HCT116 (cell line): ENCODE measurements at regions not wholly inside any gene's neighbourhood (a gene's known extent, or its start where the extent isn't known, plus 50 kb on each side); places are given as distances from the start of the nearest gene placed in this dataset.

Experiments used
- ATAC-seq: fragments of 200-7000 bp; cut with Tn5 transposase; 2 replicates; pipeline ENCODE4 v1.9.1; 2020; ENCODE audit warnings: mild to moderate bottlenecking, moderate library complexity
- BruUV-seq: library from RNA; stranded (reverse); fragments of 400-500 nt; replicated peaks from 2 replicates; lab custom pipeline; 2021; lab: Mats Ljungman, UMichigan
- CTCF ChIA-PET: fragments of 300-600 bp; sonication (Branson Sonifier 250); formaldehyde crosslinking; loops from one replicate; lab custom pipeline; 2021; ENCODE audit warnings: antibody characterized with exemption; lab: Charles Lee
- POLR2A ChIA-PET: fragments of 300-600, 350-600 bp; sonication (Branson Sonifier 250); formaldehyde crosslinking; loops from one replicate; lab custom pipeline; 2021; ENCODE audit warnings: antibody characterized with exemption; lab: Charles Lee
- RAD21 ChIA-PET, 2 experiments: fragments of 300-600 bp; sonication (Branson Sonifier 250); formaldehyde crosslinking; loops; one replicate each; lab custom pipeline; 2023; ENCODE audit warnings: low total read pairs in 2 of 2; ENCODE audit not compliant: uncharacterized antibody in 2 of 2, unreplicated experiment in 2 of 2, low non-redundant PET in 1 of 2; lab: Charles Lee
- DNase-seq: peaks from one replicate; pipeline ENCODE4 v3.0.0-alpha.2; 2010; ENCODE audit warnings: low read depth, low spot score
- H2AFZ ChIP-seq: fragments of 200-600 bp; shearing (Covaris generic), sonication (generic); 2 replicates; pipeline ENCODE4 v1.6.1; 2017; ENCODE audit warnings: low read depth, mixed run types, mixed read lengths, antibody characterized with exemption, low read length; ENCODE audit not compliant: poor library complexity, severe bottlenecking
- H3K27ac ChIP-seq: 2 replicates; pipeline ENCODE4 v1.5.1; 2012; ENCODE audit warnings: low read depth, low read length
- H3K27me3 ChIP-seq: fragments of 200-600 bp; sonication (generic); 2 replicates; pipeline ENCODE4 v1.6.1; 2016; ENCODE audit warnings: mixed run types, low read length, mixed read lengths; ENCODE audit not compliant: insufficient read depth
- H3K36me3 ChIP-seq, 2 experiments: fragments of 200-500 bp in 1 of 2; fragments of 200-600 bp in 1 of 2; sonication (Bioruptor generic) in 1 of 2; sonication (generic) in 1 of 2; 2 replicates each; pipeline versions ENCODE4 v1.5.1 to v1.6.1; 2014 to 2016; ENCODE audit warnings: low read length in 2 of 2, inconsistent platforms in 1 of 2, mixed read lengths in 1 of 2, mixed run types in 1 of 2; ENCODE audit not compliant: insufficient read depth in 2 of 2, control insufficient read depth in 1 of 2
- H3K4me1 ChIP-seq, 2 experiments: fragments of 200-600 bp in 1 of 2; sonication (generic) in 1 of 2; 2 replicates each; pipeline versions ENCODE4 v1.5.1 to v1.6.1; 2012 to 2017; ENCODE audit warnings: low read length in 2 of 2, inconsistent platforms in 1 of 2, mild to moderate bottlenecking in 1 of 2, mixed read lengths in 1 of 2, mixed run types in 1 of 2, moderate library complexity in 1 of 2; ENCODE audit not compliant: insufficient read depth in 2 of 2, control insufficient read depth in 1 of 2
- H3K4me2 ChIP-seq: fragments of 200-600 bp; sonication (generic); 2 replicates; pipeline ENCODE4 v1.6.1; 2017; ENCODE audit warnings: mixed run types, low read length, mixed read lengths
- H3K4me3 ChIP-seq, 2 experiments: fragments of 200-600 bp in 1 of 2; sonication (generic) in 1 of 2; replicated peaks in 1 of 2; 2 replicates each; pipeline ENCODE4 v1.5.1; 2011 to 2016; ENCODE audit warnings: low read length in 2 of 2, control low read depth in 1 of 2, low read depth in 1 of 2, mild to moderate bottlenecking in 1 of 2, mixed read lengths in 1 of 2, mixed run types in 1 of 2
- H3K79me2 ChIP-seq: fragments of 200-600 bp; sonication (generic); 2 replicates; pipeline ENCODE4 v1.6.1; 2017; ENCODE audit warnings: mild to moderate bottlenecking, mixed run types, low read length, moderate library complexity, mixed read lengths; ENCODE audit not compliant: insufficient read depth
- H3K9ac ChIP-seq: fragments of 200-600 bp; sonication (generic); 2 replicates; pipeline ENCODE4 v1.6.1; 2016; ENCODE audit warnings: low read length, mixed read lengths
- H3K9me2 ChIP-seq: fragments of 200-600 bp; sonication (generic), shearing (Covaris generic); 2 replicates; pipeline ENCODE4 v1.6.1; 2017; ENCODE audit warnings: mixed run types, mild to moderate bottlenecking, moderate library complexity; ENCODE audit not compliant: insufficient read depth
- H3K9me3 ChIP-seq, 2 experiments: fragments of 200-500 bp in 1 of 2; fragments of 200-600 bp in 1 of 2; sonication (Bioruptor generic) in 1 of 2; sonication (generic) in 1 of 2; 2 replicates each; pipeline ENCODE4 v1.6.1; 2014 to 2017; ENCODE audit warnings: low read length in 2 of 2, mixed read lengths in 2 of 2, inconsistent platforms in 1 of 2, low read depth in 1 of 2, mild to moderate bottlenecking in 1 of 2, mixed run types in 1 of 2, moderate library complexity in 1 of 2; ENCODE audit not compliant: control insufficient read depth in 1 of 2, insufficient read depth in 1 of 2
- H4K20me1 ChIP-seq: fragments of 200-600 bp; sonication (generic), shearing (Covaris generic); 2 replicates; pipeline ENCODE4 v1.6.1; 2017; ENCODE audit warnings: mixed run types, mild to moderate bottlenecking, moderate library complexity; ENCODE audit not compliant: insufficient read depth
- CBX3 ChIP-seq: IDR thresholded peaks from 2 replicates; pipeline ENCODE4 v1.6.1; 2012; ENCODE audit warnings: low read depth
- CEBPB ChIP-seq: IDR thresholded peaks from 2 replicates; pipeline ENCODE4 v1.6.1; 2012; ENCODE audit warnings: low read depth
- FOSL1 ChIP-seq: IDR thresholded peaks from 2 replicates; pipeline ENCODE4 v1.6.1; 2012; ENCODE audit warnings: low read depth
- SIN3A ChIP-seq: IDR thresholded peaks from 2 replicates; pipeline ENCODE4 v1.6.1; 2012; ENCODE audit warnings: low read depth
- TCF7L2 ChIP-seq: IDR thresholded peaks from 2 replicates; pipeline ENCODE4 v1.7.0; 2011; ENCODE audit warnings: borderline replicate concordance, inconsistent platforms; ENCODE audit not compliant: insufficient read depth, insufficient read length; ENCODE audit errors: extremely low read depth
- YY1 ChIP-seq: IDR thresholded peaks from 2 replicates; pipeline ENCODE4 v1.6.1; 2011; ENCODE audit warnings: low read length, low read depth, moderate library complexity, mild to moderate bottlenecking; ENCODE audit not compliant: insufficient replicate concordance; ENCODE audit errors: extremely low read depth
- intact Hi-C: fragments of 100-400 bp; cut with micrococcal nuclease; formaldehyde crosslinking; loops from 2 replicates; pipeline ENCODE4 v1.10.0; 2022
- TF ChIP-seq, protein P1 (sequence below): IDR thresholded peaks from 2 replicates; pipeline ENCODE4 v1.6.1; 2011; ENCODE audit warnings: mild to moderate bottlenecking, low read length, moderate library complexity; ENCODE audit not compliant: insufficient replicate concordance; ENCODE audit errors: extremely low read depth
- TF ChIP-seq, protein P2 (sequence below): IDR thresholded peaks from 2 replicates; pipeline ENCODE4 v1.6.1; 2012
- TF ChIP-seq, protein P3 (sequence below): IDR thresholded peaks from 2 replicates; pipeline ENCODE4 v1.6.1; 2012; ENCODE audit warnings: low read depth

DNA sequence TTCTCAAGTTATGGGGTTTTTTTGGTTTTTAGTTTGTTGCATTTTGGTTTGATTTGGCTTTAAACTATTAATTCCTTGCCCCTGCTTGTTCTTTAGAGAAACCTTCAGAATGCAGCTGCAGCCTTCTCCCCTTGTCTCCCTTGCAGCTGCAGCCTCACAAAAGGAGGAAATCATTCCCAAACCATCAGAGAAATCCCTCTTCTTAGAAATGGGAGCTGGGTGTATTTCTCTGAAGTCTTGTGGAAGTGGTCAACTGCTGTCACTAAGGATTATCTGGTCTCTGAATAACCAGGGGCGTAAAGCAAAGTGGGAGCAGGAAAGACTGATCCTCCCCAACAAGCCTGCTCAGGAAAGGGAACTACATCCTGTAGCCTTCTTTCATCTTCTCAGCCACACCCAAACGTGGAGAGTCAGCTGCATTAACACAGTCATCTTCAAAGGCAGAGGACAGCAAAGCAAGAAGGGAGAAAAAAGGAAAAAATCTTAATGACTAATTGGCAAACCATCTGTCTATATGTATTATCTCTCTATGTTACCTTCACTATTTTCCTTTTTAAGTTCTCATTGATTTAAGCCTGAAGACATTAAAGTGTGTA lies 1834.1 kb upstream of the PIK3C3 start:
- H3K9ac ChIP-seq: no peak overlapping the region
- CTCF ChIA-PET: no interaction called here
- TF ChIP-seq CBX3 (no peak), YY1 (no peak), SIN3A (no peak), TCF7L2 (peak; percentile 92), FOSL1 (no peak), CEBPB (no peak)
- TF ChIP-seq, protein P1, sequence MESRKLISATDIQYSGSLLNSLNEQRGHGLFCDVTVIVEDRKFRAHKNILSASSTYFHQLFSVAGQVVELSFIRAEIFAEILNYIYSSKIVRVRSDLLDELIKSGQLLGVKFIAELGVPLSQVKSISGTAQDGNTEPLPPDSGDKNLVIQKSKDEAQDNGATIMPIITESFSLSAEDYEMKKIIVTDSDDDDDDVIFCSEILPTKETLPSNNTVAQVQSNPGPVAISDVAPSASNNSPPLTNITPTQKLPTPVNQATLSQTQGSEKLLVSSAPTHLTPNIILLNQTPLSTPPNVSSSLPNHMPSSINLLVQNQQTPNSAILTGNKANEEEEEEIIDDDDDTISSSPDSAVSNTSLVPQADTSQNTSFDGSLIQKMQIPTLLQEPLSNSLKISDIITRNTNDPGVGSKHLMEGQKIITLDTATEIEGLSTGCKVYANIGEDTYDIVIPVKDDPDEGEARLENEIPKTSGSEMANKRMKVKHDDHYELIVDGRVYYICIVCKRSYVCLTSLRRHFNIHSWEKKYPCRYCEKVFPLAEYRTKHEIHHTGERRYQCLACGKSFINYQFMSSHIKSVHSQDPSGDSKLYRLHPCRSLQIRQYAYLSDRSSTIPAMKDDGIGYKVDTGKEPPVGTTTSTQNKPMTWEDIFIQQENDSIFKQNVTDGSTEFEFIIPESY: no peak
- TF ChIP-seq, protein P2, sequence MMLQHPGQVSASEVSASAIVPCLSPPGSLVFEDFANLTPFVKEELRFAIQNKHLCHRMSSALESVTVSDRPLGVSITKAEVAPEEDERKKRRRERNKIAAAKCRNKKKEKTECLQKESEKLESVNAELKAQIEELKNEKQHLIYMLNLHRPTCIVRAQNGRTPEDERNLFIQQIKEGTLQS: no peak
- TF ChIP-seq, protein P3, sequence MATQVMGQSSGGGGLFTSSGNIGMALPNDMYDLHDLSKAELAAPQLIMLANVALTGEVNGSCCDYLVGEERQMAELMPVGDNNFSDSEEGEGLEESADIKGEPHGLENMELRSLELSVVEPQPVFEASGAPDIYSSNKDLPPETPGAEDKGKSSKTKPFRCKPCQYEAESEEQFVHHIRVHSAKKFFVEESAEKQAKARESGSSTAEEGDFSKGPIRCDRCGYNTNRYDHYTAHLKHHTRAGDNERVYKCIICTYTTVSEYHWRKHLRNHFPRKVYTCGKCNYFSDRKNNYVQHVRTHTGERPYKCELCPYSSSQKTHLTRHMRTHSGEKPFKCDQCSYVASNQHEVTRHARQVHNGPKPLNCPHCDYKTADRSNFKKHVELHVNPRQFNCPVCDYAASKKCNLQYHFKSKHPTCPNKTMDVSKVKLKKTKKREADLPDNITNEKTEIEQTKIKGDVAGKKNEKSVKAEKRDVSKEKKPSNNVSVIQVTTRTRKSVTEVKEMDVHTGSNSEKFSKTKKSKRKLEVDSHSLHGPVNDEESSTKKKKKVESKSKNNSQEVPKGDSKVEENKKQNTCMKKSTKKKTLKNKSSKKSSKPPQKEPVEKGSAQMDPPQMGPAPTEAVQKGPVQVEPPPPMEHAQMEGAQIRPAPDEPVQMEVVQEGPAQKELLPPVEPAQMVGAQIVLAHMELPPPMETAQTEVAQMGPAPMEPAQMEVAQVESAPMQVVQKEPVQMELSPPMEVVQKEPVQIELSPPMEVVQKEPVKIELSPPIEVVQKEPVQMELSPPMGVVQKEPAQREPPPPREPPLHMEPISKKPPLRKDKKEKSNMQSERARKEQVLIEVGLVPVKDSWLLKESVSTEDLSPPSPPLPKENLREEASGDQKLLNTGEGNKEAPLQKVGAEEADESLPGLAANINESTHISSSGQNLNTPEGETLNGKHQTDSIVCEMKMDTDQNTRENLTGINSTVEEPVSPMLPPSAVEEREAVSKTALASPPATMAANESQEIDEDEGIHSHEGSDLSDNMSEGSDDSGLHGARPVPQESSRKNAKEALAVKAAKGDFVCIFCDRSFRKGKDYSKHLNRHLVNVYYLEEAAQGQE: no peak
- TF ChIP-seq, all 23 proteins: peak for 1
- Histone ChIP-seq H3K9me2 (no peaks in the 10 kb centered on the region), H3K4me3 (no peak overlapping the region), H3K4me1 (peaks cover 0 to 8% of the 10 kb centered on the region in 2 experiments; a peak in 1 of 4 replicates), H3K27me3 (no peaks in the 10 kb centered on the region), H3K4me2 (peak overlapping the region; percentile 18), H4K20me1 (no peaks in the 10 kb centered on the region), H3K79me2 (no peaks in the 10 kb centered on the region), H3K36me3 (no peaks in the 10 kb centered on the region), H2AFZ (no peak overlapping the region), H3K9me3 (0 out of 4 replicates have a peak, but pooled peaks cover 0 to 5% of the 10 kb centered on the region in 2 experiments), H3K27ac (no peak overlapping the region)
- POLR2A ChIA-PET: no interaction called here
- no TSS peak for BruUV-seq
- DNase-seq (no peak), ATAC-seq (no peak)
- RAD21 ChIA-PET: no interaction called here
- intact Hi-C loops: no loop called here
